H9 (cell line): ENCODE measurements at regions not wholly inside any gene's neighbourhood (a gene's known extent, or its start where the extent isn't known, plus 50 kb on each side); places are given as distances from the start of the nearest gene placed in this dataset.

ENCODE experiments used
- DNase-seq: peaks from one replicate; pipeline ENCODE4 v3.0.0-alpha.2; 2017
- H2AFZ ChIP-seq: one replicate; pipeline ENCODE4 v1.6.1; 2013; ENCODE audit warnings: mild to moderate bottlenecking, low read length, control low read depth, moderate library complexity
- H2AK5ac ChIP-seq: 2 replicates; pipeline ENCODE4 v1.6.1; 2013; ENCODE audit warnings: low read length, control low read depth, mixed read lengths; ENCODE audit not compliant: insufficient read length
- H2BK120ac ChIP-seq: one replicate; pipeline ENCODE4 v1.6.1; 2013; ENCODE audit warnings: low read depth, mild to moderate bottlenecking, low read length, control low read depth, inconsistent platforms; ENCODE audit not compliant: poor library complexity, severe bottlenecking
- H2BK12ac ChIP-seq: 2 replicates; pipeline ENCODE4 v1.6.1; 2013; ENCODE audit warnings: low read length, control low read depth, mixed read lengths, low read depth; ENCODE audit not compliant: insufficient read length
- H2BK15ac ChIP-seq: 2 replicates; pipeline ENCODE4 v1.6.1; 2013; ENCODE audit warnings: low read depth, low read length, control low read depth
- H2BK20ac ChIP-seq: one replicate; pipeline ENCODE4 v1.6.1; 2013; ENCODE audit warnings: low read depth, mild to moderate bottlenecking, low read length, control low read depth, inconsistent platforms; ENCODE audit not compliant: poor library complexity, severe bottlenecking
- H2BK5ac ChIP-seq: 2 replicates; pipeline ENCODE4 v1.6.1; 2013; ENCODE audit warnings: low read length, control low read depth, mixed read lengths; ENCODE audit not compliant: insufficient read length
- H3K14ac ChIP-seq: 2 replicates; pipeline ENCODE4 v1.6.1; 2013; ENCODE audit warnings: low read length, control low read depth; ENCODE audit not compliant: insufficient read depth
- H3K18ac ChIP-seq: 2 replicates; pipeline ENCODE4 v1.6.1; 2013; ENCODE audit warnings: low read depth, mild to moderate bottlenecking, mixed read lengths, low read length, control low read depth; ENCODE audit not compliant: insufficient read length
- H3K23ac ChIP-seq: 2 replicates; pipeline ENCODE4 v1.6.1; 2013; ENCODE audit warnings: low read length, control low read depth, mixed read lengths, low read depth; ENCODE audit not compliant: insufficient read length
- H3K23me2 ChIP-seq: 2 replicates; pipeline ENCODE4 v1.6.1; 2013; ENCODE audit warnings: low read depth, mild to moderate bottlenecking, mixed read lengths, low read length, control low read depth; ENCODE audit not compliant: insufficient read length, poor library complexity, severe bottlenecking
- H3K27ac ChIP-seq: 2 replicates; pipeline ENCODE4 v1.5.1; 2013; ENCODE audit warnings: low read length, control low read depth, mixed read lengths, low read depth; ENCODE audit not compliant: insufficient read length
- H3K27me3 ChIP-seq: 2 replicates; pipeline ENCODE4 v1.6.1; 2013; ENCODE audit warnings: low read length, control low read depth, inconsistent platforms; ENCODE audit not compliant: insufficient read depth
- H3K4ac ChIP-seq: 2 replicates; pipeline ENCODE4 v1.6.1; 2013; ENCODE audit warnings: low read depth, mild to moderate bottlenecking, control low read depth, inconsistent platforms, low read length, moderate library complexity
- H3K4me1 ChIP-seq: 2 replicates; pipeline ENCODE4 v1.6.1; 2013; ENCODE audit warnings: low read length, control low read depth, inconsistent platforms; ENCODE audit not compliant: insufficient read depth
- H3K4me2 ChIP-seq: 2 replicates; pipeline ENCODE4 v1.6.1; 2013; ENCODE audit warnings: low read length, control low read depth, mixed read lengths; ENCODE audit not compliant: insufficient read length, insufficient read depth
- H3K56ac ChIP-seq: 2 replicates; pipeline ENCODE4 v1.6.1; 2013; ENCODE audit warnings: low read depth, mild to moderate bottlenecking, mixed read lengths, low read length, control low read depth; ENCODE audit not compliant: insufficient read length
- H3K79me1 ChIP-seq: 2 replicates; pipeline ENCODE4 v1.6.1; 2013; ENCODE audit warnings: low read depth, mild to moderate bottlenecking, moderate library complexity, low read length, control low read depth, inconsistent platforms; ENCODE audit not compliant: insufficient read depth, poor library complexity, severe bottlenecking
- H3K79me2 ChIP-seq: 2 replicates; pipeline ENCODE4 v1.6.1; 2013; ENCODE audit warnings: low read length, control low read depth, inconsistent platforms; ENCODE audit not compliant: insufficient read depth
- H3K9ac ChIP-seq: 2 replicates; pipeline ENCODE4 v1.6.1; 2013; ENCODE audit warnings: low read length, control low read depth, mixed read lengths; ENCODE audit not compliant: insufficient read length; ENCODE audit errors: extremely low read depth
- H3K9me3 ChIP-seq: one replicate; pipeline ENCODE4 v1.6.1; 2013; ENCODE audit warnings: low read depth, low read length, inconsistent platforms; ENCODE audit not compliant: control insufficient read depth
- H3T11ph ChIP-seq: one replicate; pipeline ENCODE4 v1.6.1; 2013; ENCODE audit warnings: mild to moderate bottlenecking, low read length, control low read depth, inconsistent platforms
- H4K20me1 ChIP-seq: one replicate; pipeline ENCODE4 v1.6.1; 2013; ENCODE audit not compliant: control insufficient read depth, insufficient read length, insufficient read depth
- H4K5ac ChIP-seq: 2 replicates; pipeline ENCODE4 v1.6.1; 2013; ENCODE audit warnings: low read depth, mild to moderate bottlenecking, mixed read lengths, low read length, control low read depth; ENCODE audit not compliant: insufficient read length
- H4K8ac ChIP-seq: replicated peaks from 2 replicates; pipeline ENCODE4 v1.6.1; 2013; ENCODE audit warnings: low read length, control low read depth, mixed read lengths, low read depth; ENCODE audit not compliant: insufficient read length
- H4K91ac ChIP-seq: 2 replicates; pipeline ENCODE4 v1.6.1; 2013; ENCODE audit warnings: low read depth, mild to moderate bottlenecking, moderate library complexity, mixed read lengths, low read length, control low read depth; ENCODE audit not compliant: insufficient read length
- H3K27ac Mint-ChIP-seq, 3 experiments: 2 replicates in 2 of 3; 3 replicates in 1 of 3; pipeline ENCODE4 v1.8.0; 2020 to 2021; ENCODE audit warnings: mixed read lengths in 3 of 3, mild to moderate bottlenecking in 1 of 3, moderate library complexity in 1 of 3
- H3K27me3 Mint-ChIP-seq: 2 replicates; pipeline ENCODE4 v1.8.0; 2021; ENCODE audit warnings: low read depth, mild to moderate bottlenecking, moderate library complexity, mixed read lengths
- H3K36me3 Mint-ChIP-seq, 3 experiments: 2 replicates in 2 of 3; 3 replicates in 1 of 3; pipeline ENCODE4 v1.8.0; 2020 to 2021; ENCODE audit warnings: low read depth in 3 of 3, mixed read lengths in 3 of 3; ENCODE audit not compliant: insufficient read depth in 1 of 3
- H3K4me1 Mint-ChIP-seq, 2 experiments: 2 replicates each; pipeline ENCODE4 v1.8.0; 2020; ENCODE audit warnings: mixed read lengths in 2 of 2
- H3K4me3 Mint-ChIP-seq, 2 experiments: 2 replicates in 1 of 2; 3 replicates in 1 of 2; pipeline ENCODE4 v1.8.0; 2020 to 2021; ENCODE audit warnings: mild to moderate bottlenecking in 2 of 2, mixed read lengths in 2 of 2, moderate library complexity in 1 of 2
- H3K9me3 Mint-ChIP-seq, 2 experiments: 2 replicates in 1 of 2; 3 replicates in 1 of 2; pipeline ENCODE4 v1.8.0; 2020; ENCODE audit warnings: mild to moderate bottlenecking in 2 of 2, mixed read lengths in 2 of 2, moderate library complexity in 1 of 2
- WGBS: extraction: QIAGEN DNeasy Blood & Tissue Kit; methylation state at CpG from one replicate; pipeline ENCODE4 v1.1.7; 2013; ENCODE audit warnings: missing lambda C conversion rate, low lambda C conversion rate, mixed read lengths; ENCODE audit not compliant: insufficient read length; ENCODE audit errors: extremely low coverage; 5-methylcytosine and 5-hydroxymethylcytosine counted together
- TF ChIP-seq, protein P1 (sequence below): fragments of 200-600 bp; sonication (generic); conservative IDR thresholded peaks from 3 replicates; pipeline ENCODE4 v1.8.0; 2021; ENCODE audit warnings: antibody characterized with exemption, mild to moderate bottlenecking

DNA sequence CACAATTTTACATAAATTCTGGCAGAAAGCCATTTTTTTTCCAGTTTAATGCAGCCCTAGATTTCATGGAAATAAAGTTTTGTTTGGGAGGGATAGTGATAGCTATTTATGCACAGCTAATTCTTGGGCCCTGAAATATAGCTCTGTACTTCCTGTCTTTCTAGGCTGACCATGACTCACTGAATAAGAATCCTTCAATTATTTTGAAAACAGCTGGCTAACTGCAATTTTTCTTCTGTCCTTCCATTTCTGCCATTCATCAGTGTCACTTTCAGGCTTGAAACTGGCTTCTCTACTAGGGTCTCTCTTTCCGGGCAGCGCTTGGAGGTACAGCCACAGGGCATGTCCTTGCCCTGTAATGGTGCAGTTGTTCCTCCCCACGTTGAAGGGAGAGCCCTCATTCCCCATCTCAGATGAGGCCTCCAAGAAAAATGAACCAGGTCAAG, 97.1 kb upstream of the TMEM178A start:
- Mint-ChIP-seq H3K9me3 (peaks cover 8% of the 10 kb centered on the region in 2 experiments), H3K27ac (no peak overlapping the region), H3K4me3 (no peak overlapping the region), H3K4me1 (peaks cover 5% of the 10 kb centered on the region in 2 experiments), H3K36me3 (peaks cover 5 to 8% (median 6%) of the 10 kb centered on the region in 3 experiments; a peak in 6 of 7 replicates), H3K27me3 (no peaks in the 10 kb centered on the region; the same call in 1 of the 2 replicates)
- no peaks in the 10 kb centered on the region for H3K79me2 ChIP-seq
- no peak for DNase-seq
- H2BK120ac ChIP-seq, result no peak overlapping the region
- H3K9me3 ChIP-seq, result no peaks in the 10 kb centered on the region
- no peaks in the 10 kb centered on the region for H4K20me1 ChIP-seq
- H4K91ac ChIP-seq, result no peak overlapping the region
- no peak overlapping the region for H3K23ac ChIP-seq
- no peak overlapping the region for H2BK5ac ChIP-seq
- H3K4me2 ChIP-seq, result no peak overlapping the region
- no peak overlapping the region for H3K27ac ChIP-seq
- WGBS, result no CpG with 5 or more reads among the region's 3 CpGs
- H3K14ac ChIP-seq, result no peak overlapping the region
- H4K5ac ChIP-seq, result no peak overlapping the region
- no peaks in the 10 kb centered on the region; the same call in 1 of the 2 replicates for H3K4me1 ChIP-seq
- H2BK12ac ChIP-seq, result no peak overlapping the region
- H2AFZ ChIP-seq, result no peak overlapping the region
- no peaks in the 10 kb centered on the region for H3K23me2 ChIP-seq
- H3K27me3 ChIP-seq, result no peaks in the 10 kb centered on the region
- no peak overlapping the region for H3K56ac ChIP-seq
- H3K18ac ChIP-seq, result no peak overlapping the region
- H3K79me1 ChIP-seq, result no peaks in the 10 kb centered on the region
- H3T11ph ChIP-seq, result no peak overlapping the region
- TF ChIP-seq, protein P1, sequence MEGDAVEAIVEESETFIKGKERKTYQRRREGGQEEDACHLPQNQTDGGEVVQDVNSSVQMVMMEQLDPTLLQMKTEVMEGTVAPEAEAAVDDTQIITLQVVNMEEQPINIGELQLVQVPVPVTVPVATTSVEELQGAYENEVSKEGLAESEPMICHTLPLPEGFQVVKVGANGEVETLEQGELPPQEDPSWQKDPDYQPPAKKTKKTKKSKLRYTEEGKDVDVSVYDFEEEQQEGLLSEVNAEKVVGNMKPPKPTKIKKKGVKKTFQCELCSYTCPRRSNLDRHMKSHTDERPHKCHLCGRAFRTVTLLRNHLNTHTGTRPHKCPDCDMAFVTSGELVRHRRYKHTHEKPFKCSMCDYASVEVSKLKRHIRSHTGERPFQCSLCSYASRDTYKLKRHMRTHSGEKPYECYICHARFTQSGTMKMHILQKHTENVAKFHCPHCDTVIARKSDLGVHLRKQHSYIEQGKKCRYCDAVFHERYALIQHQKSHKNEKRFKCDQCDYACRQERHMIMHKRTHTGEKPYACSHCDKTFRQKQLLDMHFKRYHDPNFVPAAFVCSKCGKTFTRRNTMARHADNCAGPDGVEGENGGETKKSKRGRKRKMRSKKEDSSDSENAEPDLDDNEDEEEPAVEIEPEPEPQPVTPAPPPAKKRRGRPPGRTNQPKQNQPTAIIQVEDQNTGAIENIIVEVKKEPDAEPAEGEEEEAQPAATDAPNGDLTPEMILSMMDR, result no peak
- H4K8ac ChIP-seq, result no peak overlapping the region
- no peak overlapping the region for H3K4ac ChIP-seq
- no peak overlapping the region for H2BK15ac ChIP-seq
- no peak overlapping the region for H3K9ac ChIP-seq
- H2AK5ac ChIP-seq, result no peak overlapping the region
- H2BK20ac ChIP-seq, result no peak overlapping the region
